H1 (cell line): ENCODE measurements at regions not wholly inside any gene's neighbourhood (a gene's known extent, or its start where the extent isn't known, plus 50 kb on each side); places are given as distances from the start of the nearest gene placed in this dataset.

Experiments used
- CTCF ChIP-seq, 3 experiments: IDR thresholded peaks; 1 replicate in 2 of 3; 2 replicates in 1 of 3; pipeline versions ENCODE4 v1.5.1 to v1.6.1; 2011; ENCODE audit warnings: low read length in 3 of 3, mild to moderate bottlenecking in 3 of 3, inconsistent platforms in 2 of 3, low read depth in 1 of 3, moderate library complexity in 1 of 3; ENCODE audit not compliant: insufficient read depth in 1 of 3; ENCODE audit errors: control extremely low read depth in 1 of 3
- POLR2A ChIP-seq, 2 experiments: IDR thresholded peaks; 1 replicate in 1 of 2; 2 replicates in 1 of 2; pipeline ENCODE4 v1.6.1; 2011; ENCODE audit warnings: low read depth in 2 of 2, low read length in 2 of 2, mild to moderate bottlenecking in 2 of 2; ENCODE audit errors: control extremely low read depth in 1 of 2
- POLR2AphosphoS5 ChIP-seq: IDR thresholded peaks from 2 replicates; pipeline ENCODE4 v1.6.1; 2011; ENCODE audit warnings: low read depth, low read length

GRCh38 chr11:90407350-90407749 is 184.5 kb upstream of the CHORDC1 start:
- no peak for TF ChIP-seq POLR2AphosphoS5
- no peak for TF ChIP-seq CTCF (IDR thresholded peaks at IDR 0.05; ENCODE audit: control extremely low read depth in 1 of 3, insufficient read depth in 1 of 3, low read depth in 1 of 3, low read length in 3 of 3)
- no peak for TF ChIP-seq POLR2A (IDR thresholded peaks at IDR 0.05; ENCODE audit: control extremely low read depth in 1 of 2, low read depth in 2 of 2, low read length in 2 of 2)
